SJCRH30 (cell line): ENCODE measurements at regions not wholly inside any gene's neighbourhood (a gene's known extent, or its start where the extent isn't known, plus 50 kb on each side); places are given as distances from the start of the nearest gene placed in this dataset.
"Not testable (repeated sequence)": the region's sequence is repeated elsewhere in the genome, so short reads cannot be mapped to it uniquely, and the experiment has no call there.

Experiments
- DNase-seq, 2 experiments: peaks; one replicate each; pipeline ENCODE4 v3.0.0-alpha.2; 2015 to 2020
- H3K27ac ChIP-seq: fragments of 250-450 bp; sonication (Bioruptor Pico); 2 replicates; pipeline ENCODE4 v1.5.1; 2020; ENCODE audit warnings: mild to moderate bottlenecking, moderate library complexity
- H3K27me3 ChIP-seq: fragments of 250-450 bp; sonication (Bioruptor Pico); 2 replicates; pipeline ENCODE4 v1.5.1; 2020; ENCODE audit warnings: mild to moderate bottlenecking, moderate library complexity
- H3K36me3 ChIP-seq: fragments of 250-450 bp; sonication (Bioruptor Pico); 2 replicates; pipeline ENCODE4 v1.5.1; 2020; ENCODE audit warnings: mild to moderate bottlenecking, moderate library complexity
- H3K4me1 ChIP-seq: fragments of 250-450 bp; sonication (Bioruptor Pico); 2 replicates; pipeline ENCODE4 v1.5.1; 2020; ENCODE audit warnings: mild to moderate bottlenecking, moderate library complexity
- H3K4me3 ChIP-seq: fragments of 250-450 bp; sonication (Bioruptor Pico); 2 replicates; pipeline ENCODE4 v1.5.1; 2020; ENCODE audit warnings: mild to moderate bottlenecking, moderate library complexity
- H3K9me3 ChIP-seq: fragments of 250-450 bp; sonication (Bioruptor Pico); replicated peaks from 2 replicates; pipeline ENCODE4 v1.5.1; 2020; ENCODE audit warnings: mild to moderate bottlenecking, moderate library complexity

- H3K4me1 ChIP-seq = no peaks in the 10 kb centered on the region
- H3K4me3 ChIP-seq = no peak overlapping the region
- H3K36me3 ChIP-seq = peaks cover 4% of the 10 kb centered on the region; the same call in 1 of the 2 replicates
- DNase-seq = no peak
- no peaks in the 10 kb centered on the region for H3K9me3 ChIP-seq
- H3K27ac ChIP-seq = no peak overlapping the region
- H3K27me3 ChIP-seq = no peaks in the 10 kb centered on the region
Observed at GRCh38 chr7:66474441-66474840, 154.2 kb upstream of the KCTD7 start.

GRCh38 chr7:66476056-66476455 lies 152.6 kb upstream of the KCTD7 start:
- not testable (repeated sequence) for H3K4me1 ChIP-seq, H3K36me3 ChIP-seq, H3K27me3 ChIP-seq, DNase-seq, H3K4me3 ChIP-seq, H3K9me3 ChIP-seq, H3K27ac ChIP-seq

- not testable (repeated sequence) for DNase-seq, H3K9me3 ChIP-seq, H3K4me3 ChIP-seq, H3K27ac ChIP-seq, H3K27me3 ChIP-seq, H3K36me3 ChIP-seq, H3K4me1 ChIP-seq
Observed at GRCh38 chr7:66477822-66478397, 150.8 kb upstream of the KCTD7 start.

- not testable (repeated sequence) for H3K9me3 ChIP-seq, H3K4me1 ChIP-seq, H3K27ac ChIP-seq, H3K4me3 ChIP-seq, H3K27me3 ChIP-seq, H3K36me3 ChIP-seq, DNase-seq
Observed at GRCh38 chr7:66481229-66481628, 147.5 kb upstream of the KCTD7 start.

- H3K27ac ChIP-seq, H3K9me3 ChIP-seq, H3K4me3 ChIP-seq, H3K36me3 ChIP-seq, H3K27me3 ChIP-seq, H3K4me1 ChIP-seq, DNase-seq: not testable (repeated sequence)
Observed at GRCh38 chr7:66489065-66489464, 139.6 kb upstream of the KCTD7 start.

GRCh38 chr7:66489741-66490140 lies 138.9 kb upstream of the KCTD7 start:
- not testable (repeated sequence) for H3K4me1 ChIP-seq, DNase-seq, H3K9me3 ChIP-seq, H3K36me3 ChIP-seq, H3K4me3 ChIP-seq, H3K27me3 ChIP-seq, H3K27ac ChIP-seq

- not testable (repeated sequence) for H3K9me3 ChIP-seq, H3K27ac ChIP-seq, H3K4me3 ChIP-seq, H3K36me3 ChIP-seq, H3K27me3 ChIP-seq, DNase-seq, H3K4me1 ChIP-seq
Observed at GRCh38 chr7:66490979-66491378, 137.7 kb upstream of the KCTD7 start.

- H3K9me3 ChIP-seq, DNase-seq, H3K4me1 ChIP-seq, H3K36me3 ChIP-seq, H3K27ac ChIP-seq, H3K27me3 ChIP-seq: not testable (repeated sequence)
- H3K4me3 ChIP-seq = peak overlapping the region; percentile 77; the same call in 1 of the 2 replicates
Observed at GRCh38 chr7:66492405-66492804, 136.3 kb upstream of the KCTD7 start.

- no peaks in the 10 kb centered on the region for H3K27me3 ChIP-seq
- H3K36me3 ChIP-seq = no peaks in the 10 kb centered on the region
- H3K4me3 ChIP-seq = peak overlapping the region; percentile 77
- no peaks in the 10 kb centered on the region; the same call in 1 of the 2 replicates for H3K4me1 ChIP-seq
- peak; percentile 98 to 99 for DNase-seq
- H3K27ac ChIP-seq = peak overlapping the region; percentile 72
- no peaks in the 10 kb centered on the region for H3K9me3 ChIP-seq
Observed at GRCh38 chr7:66493235-66494205, 135.2 kb upstream of the KCTD7 start.

- H3K4me3 ChIP-seq = no peak overlapping the region
- H3K4me1 ChIP-seq = no peaks in the 10 kb centered on the region; the same call in 1 of the 2 replicates
- no peaks in the 10 kb centered on the region for H3K27me3 ChIP-seq
- no peak for DNase-seq
- H3K27ac ChIP-seq = no peak overlapping the region
- no peaks in the 10 kb centered on the region for H3K9me3 ChIP-seq
- H3K36me3 ChIP-seq = no peaks in the 10 kb centered on the region
Observed at GRCh38 chr7:66497346-66497745, 131.3 kb upstream of the KCTD7 start.

- Histone ChIP-seq H3K27me3 (no peaks in the 10 kb centered on the region), H3K36me3 (no peaks in the 10 kb centered on the region), H3K27ac (no peak overlapping the region), H3K4me1 (no peaks in the 10 kb centered on the region), H3K9me3 (no peaks in the 10 kb centered on the region), H3K4me3 (0 out of 2 replicates have a peak overlapping the region, but pooled peaks have one; percentile 7)
- DNase-seq = peak; percentile 51 to 65
Observed at GRCh38 chr7:66500087-66500486, 128.6 kb upstream of the KCTD7 start.

GRCh38 chr7:66502230-66503035 lies 126.2 kb upstream of the KCTD7 start:
- Histone ChIP-seq H3K27ac (no peak overlapping the region), H3K27me3 (no peaks in the 10 kb centered on the region), H3K4me3 (no peak overlapping the region), H3K9me3 (no peaks in the 10 kb centered on the region), H3K4me1 (no peaks in the 10 kb centered on the region), H3K36me3 (no peaks in the 10 kb centered on the region)
- no peak for DNase-seq

GRCh38 chr7:66503036-66503370 lies 125.7 kb upstream of the KCTD7 start:
- no peaks in the 10 kb centered on the region for H3K4me1 ChIP-seq

GRCh38 chr7:66503551-66504031 lies 125.1 kb upstream of the KCTD7 start:
- Histone ChIP-seq H3K9me3 (no peaks in the 10 kb centered on the region), H3K4me3 (no peak overlapping the region), H3K36me3 (no peaks in the 10 kb centered on the region), H3K27me3 (no peaks in the 10 kb centered on the region), H3K4me1 (no peaks in the 10 kb centered on the region), H3K27ac (no peak overlapping the region)
- no peak for DNase-seq

More at GRCh38 chr7:66503036-66503370, 125.7 kb upstream of the KCTD7 start:
- H3K4me3 ChIP-seq = no peak overlapping the region
- no peak for DNase-seq
- no peaks in the 10 kb centered on the region for H3K27me3 ChIP-seq
- H3K27ac ChIP-seq = no peak overlapping the region
- no peaks in the 10 kb centered on the region for H3K36me3 ChIP-seq
- H3K9me3 ChIP-seq = no peaks in the 10 kb centered on the region

GRCh38 chr7:66504131-66504530 lies 124.5 kb upstream of the KCTD7 start:
- H3K27me3 ChIP-seq = no peaks in the 10 kb centered on the region
- no peak overlapping the region for H3K4me3 ChIP-seq
- H3K36me3 ChIP-seq = no peaks in the 10 kb centered on the region
- no peaks in the 10 kb centered on the region for H3K4me1 ChIP-seq
- no peaks in the 10 kb centered on the region for H3K9me3 ChIP-seq
- no peak overlapping the region for H3K27ac ChIP-seq
- DNase-seq = no peak
